ENCODE measurements at regions not wholly inside any gene's neighbourhood (a gene's known extent, or its start where the extent isn't known, plus 50 kb on each side); places are given as distances from the start of the nearest gene placed in this dataset.

DNA sequence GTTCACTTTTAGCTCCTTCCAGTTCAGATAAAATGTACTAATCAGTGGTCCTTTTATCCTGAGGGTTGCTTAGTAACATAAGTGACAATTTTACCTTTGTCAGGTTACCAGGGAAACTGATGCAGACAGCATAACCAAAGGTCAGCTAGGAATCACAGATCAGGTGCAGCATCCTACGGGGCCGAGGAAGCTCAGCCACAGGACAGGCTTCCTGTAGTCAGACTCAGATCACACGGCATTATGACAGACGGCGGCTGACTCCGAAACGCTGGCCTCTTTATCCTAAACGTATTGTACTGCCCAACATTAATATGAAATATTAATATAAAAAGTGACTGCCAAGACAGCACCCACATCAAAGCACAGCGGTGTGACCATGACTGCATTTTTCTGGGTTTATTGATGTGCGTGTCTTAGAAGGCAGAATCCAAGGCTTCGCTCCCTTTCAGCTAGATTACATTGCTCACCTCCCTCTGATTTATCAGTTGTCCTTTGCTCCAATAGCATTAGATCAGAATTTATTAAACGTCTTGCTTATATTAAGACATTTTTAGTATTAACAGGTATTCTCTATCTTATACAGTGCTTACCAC is 444.5 kb downstream of the CMPK2 start:
- TF ChIP-seq SNAI2 (CRISPR knock-in tag; IDR thresholded peaks at IDR 0.05) (no peak), ZC3H10 (CRISPR knock-in tag; IDR thresholded peaks at IDR 0.05) (no peak), TCF4 (CRISPR knock-in tag; IDR thresholded peaks at IDR 0.05; ENCODE audit: borderline replicate concordance) (no peak), ARNTL (CRISPR knock-in tag; IDR thresholded peaks at IDR 0.05; ENCODE audit: borderline replicate concordance, low read depth) (no peak), ZFP30 (CRISPR knock-in tag; IDR thresholded peaks at IDR 0.05) (no peak), ISL1 (CRISPR knock-in tag; IDR thresholded peaks at IDR 0.05) (no peak), TOX (CRISPR knock-in tag; IDR thresholded peaks at IDR 0.05; ENCODE audit: borderline replicate concordance) (no peak), OSR1 (CRISPR knock-in tag; IDR thresholded peaks at IDR 0.05) (no peak)
- TF ChIP-seq, protein P1, sequence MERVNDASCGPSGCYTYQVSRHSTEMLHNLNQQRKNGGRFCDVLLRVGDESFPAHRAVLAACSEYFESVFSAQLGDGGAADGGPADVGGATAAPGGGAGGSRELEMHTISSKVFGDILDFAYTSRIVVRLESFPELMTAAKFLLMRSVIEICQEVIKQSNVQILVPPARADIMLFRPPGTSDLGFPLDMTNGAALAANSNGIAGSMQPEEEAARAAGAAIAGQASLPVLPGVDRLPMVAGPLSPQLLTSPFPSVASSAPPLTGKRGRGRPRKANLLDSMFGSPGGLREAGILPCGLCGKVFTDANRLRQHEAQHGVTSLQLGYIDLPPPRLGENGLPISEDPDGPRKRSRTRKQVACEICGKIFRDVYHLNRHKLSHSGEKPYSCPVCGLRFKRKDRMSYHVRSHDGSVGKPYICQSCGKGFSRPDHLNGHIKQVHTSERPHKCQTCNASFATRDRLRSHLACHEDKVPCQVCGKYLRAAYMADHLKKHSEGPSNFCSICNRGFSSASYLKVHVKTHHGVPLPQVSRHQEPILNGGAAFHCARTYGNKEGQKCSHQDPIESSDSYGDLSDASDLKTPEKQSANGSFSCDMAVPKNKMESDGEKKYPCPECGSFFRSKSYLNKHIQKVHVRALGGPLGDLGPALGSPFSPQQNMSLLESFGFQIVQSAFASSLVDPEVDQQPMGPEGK (CRISPR knock-in tag; IDR thresholded peaks at IDR 0.05; ENCODE audit: borderline replicate concordance) = no peak

Data from SK-N-SH treated with all-trans-retinoic acid at 6 μM for 48 hours (cell line).